GM21825 (cell line): ENCODE measurements at regions not wholly inside any gene's neighbourhood (a gene's known extent, or its start where the extent isn't known, plus 50 kb on each side); places are given as distances from the start of the nearest gene placed in this dataset.

Experiments
- ATAC-seq: cut with Tn5 transposase; IDR thresholded peaks from one replicate; pipeline ENCODE4 v1.9.1; 2021; ENCODE audit warnings: mild to moderate bottlenecking, moderate library complexity; ENCODE audit not compliant: unreplicated experiment

GRCh38 chr3:146928421-146929059, 323.4 kb upstream of the PLSCR5 start:
- no peak for ATAC-seq

- ATAC-seq: no peak
Measured at GRCh38 chr3:146921693-146922092, 316.5 kb upstream of the PLSCR5 start.

GRCh38 chr3:146914409-146914808, 309.3 kb upstream of the PLSCR5 start:
- ATAC-seq: no peak

- ATAC-seq: no peak
Measured at GRCh38 chr3:146912241-146913015, 307.3 kb upstream of the PLSCR5 start.

- ATAC-seq: no peak
Measured at GRCh38 chr3:146903927-146904326, 298.8 kb upstream of the PLSCR5 start.

- ATAC-seq: no peak
Measured at GRCh38 chr3:146899171-146899570, 294.0 kb upstream of the PLSCR5 start.

GRCh38 chr3:146896711-146897110, 291.6 kb upstream of the PLSCR5 start:
- ATAC-seq: no peak

- ATAC-seq: no peak
Measured at GRCh38 chr3:146895026-146895749, 290.0 kb upstream of the PLSCR5 start.

GRCh38 chr3:146894406-146894805, 289.3 kb upstream of the PLSCR5 start:
- no peak for ATAC-seq

GRCh38 chr3:146892041-146892440, 286.9 kb upstream of the PLSCR5 start:
- no peak for ATAC-seq

GRCh38 chr3:146889626-146890025, 284.5 kb upstream of the PLSCR5 start:
- no peak for ATAC-seq

- no peak for ATAC-seq
Measured at GRCh38 chr3:146888176-146888575, 283.0 kb upstream of the PLSCR5 start.

GRCh38 chr3:146884721-146885120, 279.6 kb upstream of the PLSCR5 start:
- no peak for ATAC-seq

GRCh38 chr3:146884296-146884695, 279.1 kb upstream of the PLSCR5 start:
- ATAC-seq: no peak

GRCh38 chr3:146883288-146883687, 278.1 kb upstream of the PLSCR5 start:
- no peak for ATAC-seq

- no peak for ATAC-seq
Measured at GRCh38 chr3:146881966-146882760, 277.0 kb upstream of the PLSCR5 start.

GRCh38 chr3:146881356-146881755, 276.2 kb upstream of the PLSCR5 start:
- no peak for ATAC-seq

- no peak for ATAC-seq
Measured at GRCh38 chr3:146873748-146874147, 268.6 kb upstream of the PLSCR5 start.

GRCh38 chr3:146865175-146865755, 260.1 kb upstream of the PLSCR5 start:
- ATAC-seq: no peak

- no peak for ATAC-seq
Measured at GRCh38 chr3:146861262-146861661, 256.1 kb upstream of the PLSCR5 start.

GRCh38 chr3:146854523-146854922, 249.4 kb upstream of the PLSCR5 start:
- ATAC-seq: no peak
